Amniotic stem cell (primary cell): ENCODE measurements at regions not wholly inside any gene's neighbourhood (a gene's known extent, or its start where the extent isn't known, plus 50 kb on each side); places are given as distances from the start of the nearest gene placed in this dataset.

Source experiments
- DNase-seq: peaks from one replicate; lab custom pipeline; 2025; lab: John Stamatoyannopoulos, UW

- DNase-seq = no peak
Measured at GRCh38 chr21:16492892-16493291, 763.1 kb downstream of the USP25 start.

GRCh38 chr21:16496609-16497008 lies 766.8 kb downstream of the USP25 start:
- DNase-seq = no peak

- no peak for DNase-seq
Measured at GRCh38 chr21:16500271-16500670, 770.5 kb downstream of the USP25 start.

GRCh38 chr21:16502273-16502672 lies 772.5 kb downstream of the USP25 start:
- no peak for DNase-seq

GRCh38 chr21:16502897-16503296 lies 773.1 kb downstream of the USP25 start:
- no peak for DNase-seq

GRCh38 chr21:16504281-16504680 lies 774.5 kb downstream of the USP25 start:
- no peak for DNase-seq

- DNase-seq = no peak
Measured at GRCh38 chr21:16504766-16505165, 775.0 kb downstream of the USP25 start.

- DNase-seq = no peak
Measured at GRCh38 chr21:16509476-16509875, 779.7 kb downstream of the USP25 start.

- DNase-seq = no peak
Measured at GRCh38 chr21:16514316-16514715, 784.5 kb downstream of the USP25 start.

GRCh38 chr21:16517383-16517782 lies 787.6 kb downstream of the USP25 start:
- no peak for DNase-seq

GRCh38 chr21:16519036-16519435 lies 789.3 kb downstream of the USP25 start:
- no peak for DNase-seq

GRCh38 chr21:16519644-16520043 lies 789.9 kb downstream of the USP25 start:
- DNase-seq = no peak

- no peak for DNase-seq
Measured at GRCh38 chr21:16522548-16522947, 792.8 kb downstream of the USP25 start.

- DNase-seq = no peak
Measured at GRCh38 chr21:16530656-16531055, 800.9 kb downstream of the USP25 start.

- DNase-seq = no peak
Measured at GRCh38 chr21:16532840-16533239, 803.1 kb downstream of the USP25 start.

- DNase-seq = no peak
Measured at GRCh38 chr21:16533692-16534407, 804.1 kb downstream of the USP25 start.

GRCh38 chr21:16534408-16535101 lies 804.8 kb downstream of the USP25 start:
- no peak for DNase-seq

GRCh38 chr21:16535102-16535422 lies 805.3 kb downstream of the USP25 start:
- DNase-seq = no peak

- DNase-seq = no peak
Measured at GRCh38 chr21:16535626-16536025, 805.8 kb downstream of the USP25 start.

GRCh38 chr21:16536140-16536539 lies 806.4 kb downstream of the USP25 start:
- DNase-seq = no peak

- DNase-seq = no peak
Measured at GRCh38 chr21:16536643-16537434, 807.1 kb downstream of the USP25 start.

- no peak for DNase-seq
Measured at GRCh38 chr21:16537501-16537900, 807.7 kb downstream of the USP25 start.

GRCh38 chr21:16538405-16538804 lies 808.6 kb downstream of the USP25 start:
- DNase-seq = no peak
